Activated T-cell treated with anti-CD3 and anti-CD28 coated beads, Interleukin-2, amount 50 U/mL, for 1 hour (primary cell): ENCODE measurements at regions not wholly inside any gene's neighbourhood (a gene's known extent, or its start where the extent isn't known, plus 50 kb on each side); places are given as distances from the start of the nearest gene placed in this dataset.
A peak's percentile ranks its signal among the peaks of the same experiment; 100 is the strongest.

Experiments used
- DNase-seq: peaks from one replicate; pipeline ENCODE4 v3.0.0-alpha.2; 2020

GRCh38 chr20:21575981-21576740 lies 62.3 kb upstream of the NKX2-2 start:
- DNase-seq = no peak

- DNase-seq = no peak
Measured at GRCh38 chr20:21575167-21575566, 61.3 kb upstream of the NKX2-2 start.

GRCh38 chr20:21574443-21574842 lies 60.6 kb upstream of the NKX2-2 start:
- DNase-seq = no peak

GRCh38 chr20:21573259-21573658 lies 59.4 kb upstream of the NKX2-2 start:
- DNase-seq = no peak

GRCh38 chr20:21571841-21572690 lies 58.2 kb upstream of the NKX2-2 start:
- peak; percentile 25 for DNase-seq

GRCh38 chr20:21570285-21570992 lies 56.6 kb upstream of the NKX2-2 start:
- no peak for DNase-seq

GRCh38 chr20:21569586-21569985 lies 55.7 kb upstream of the NKX2-2 start:
- DNase-seq = no peak

- no peak for DNase-seq
Measured at GRCh38 chr20:21564127-21564773, 50.4 kb upstream of the NKX2-2 start.
